HepG2 (cell line): ENCODE measurements at regions not wholly inside any gene's neighbourhood (a gene's known extent, or its start where the extent isn't known, plus 50 kb on each side); places are given as distances from the start of the nearest gene placed in this dataset.

Experiments
- ATAC-seq: fragments of 200-7000 bp; cut with Tn5 transposase; 3 replicates; pipeline ENCODE4 v1.9.1; 2020; ENCODE audit warnings: mild to moderate bottlenecking, moderate library complexity
- BruUV-seq: library from RNA; stranded (reverse); fragments of 400-500 nt; replicated peaks from 2 replicates; lab custom pipeline; 2021; lab: Mats Ljungman, UMichigan
- CTCF ChIA-PET: fragments of 300-600 bp; formaldehyde crosslinking; extraction: SDS; loops from one replicate; lab custom pipeline; 2021; ENCODE audit warnings: low total read pairs, inconsistent platforms, low intra/inter-chr PET ratio; lab: Yijun Ruan, JAX
- POLR2A ChIA-PET: fragments of 350-600 bp; sonication (Branson Sonifier 250); formaldehyde crosslinking; loops from one replicate; lab custom pipeline; 2020; ENCODE audit warnings: antibody characterized with exemption, inconsistent platforms; lab: Yijun Ruan, JAX
- DNase-seq: peaks from one replicate; pipeline ENCODE4 v3.0.0-alpha.2; 2015; ENCODE audit warnings: low spot score
- FAIRE-seq: peaks from 3 replicates; lab custom pipeline; 2011; peaks lifted over from hg19 to GRCh38; lab: Jason Lieb, UNC
- H2AFZ ChIP-seq: one replicate; pipeline ENCODE4 v1.6.1; 2011; ENCODE audit warnings: low read length, inconsistent platforms
- H3K27ac ChIP-seq: fragments of 300-600 bp; 3 replicates; pipeline ENCODE4 v1.8.0; 2011; ENCODE audit warnings: mixed run types, mild to moderate bottlenecking, mixed read lengths, low read length, inconsistent platforms; ENCODE audit not compliant: insufficient read depth; ENCODE audit errors: extremely low read length
- H3K27me3 ChIP-seq, 2 experiments: fragments of 200-600 bp in 1 of 2; 2 replicates in 1 of 2; 3 replicates in 1 of 2; pipeline versions ENCODE4 v1.6.0 to v1.8.0; 2011; ENCODE audit warnings: low read length in 2 of 2, mild to moderate bottlenecking in 2 of 2, moderate library complexity in 2 of 2, inconsistent platforms in 1 of 2; ENCODE audit not compliant: insufficient read depth in 2 of 2, control insufficient read depth in 1 of 2
- H3K36me3 ChIP-seq, 2 experiments: fragments of 200-600 bp in 1 of 2; replicated peaks in 1 of 2; 2 replicates in 1 of 2; 3 replicates in 1 of 2; pipeline versions ENCODE4 v1.5.1 to v1.8.0; 2011; ENCODE audit warnings: low read length in 2 of 2, inconsistent platforms in 1 of 2; ENCODE audit not compliant: insufficient read depth in 2 of 2, control insufficient read depth in 1 of 2
- H3K4me1 ChIP-seq: 2 replicates; pipeline ENCODE4 v1.5.1; 2012; ENCODE audit warnings: low read length, inconsistent platforms; ENCODE audit not compliant: insufficient read depth
- H3K4me2 ChIP-seq: 2 replicates; pipeline ENCODE4 v1.6.0; 2011; ENCODE audit warnings: low read depth, low read length, inconsistent platforms
- H3K4me3 ChIP-seq, 3 experiments: fragments of 200-600 bp in 1 of 3; sonication (generic), shearing (Covaris generic) in 1 of 3; replicated peaks in 1 of 3; 2 replicates each; pipeline ENCODE4 v1.5.1; 2011 to 2016; ENCODE audit warnings: low read length in 3 of 3, inconsistent platforms in 2 of 3, low read depth in 2 of 3, mild to moderate bottlenecking in 2 of 3, control low read depth in 1 of 3, mixed read lengths in 1 of 3; ENCODE audit not compliant: insufficient read depth in 1 of 3
- H3K79me2 ChIP-seq: one replicate; pipeline ENCODE4 v1.6.1; 2011; ENCODE audit warnings: low read length, inconsistent platforms; ENCODE audit not compliant: insufficient read depth
- H3K9ac ChIP-seq: 2 replicates; pipeline ENCODE4 v1.6.0; 2011; ENCODE audit warnings: mild to moderate bottlenecking, low read depth, low read length, inconsistent platforms; ENCODE audit not compliant: insufficient read depth
- H3K9me3 ChIP-seq: 2 replicates; pipeline ENCODE4 v1.5.1; 2012; ENCODE audit warnings: mild to moderate bottlenecking, low read length
- H4K20me1 ChIP-seq: 2 replicates; pipeline ENCODE4 v1.6.0; 2011; ENCODE audit warnings: inconsistent platforms, mild to moderate bottlenecking, low read length, moderate library complexity; ENCODE audit not compliant: insufficient read depth
- ATF5 ChIP-seq: sonication (generic); formaldehyde crosslinking; IDR thresholded peaks from 2 replicates; pipeline ENCODE4 v1.4.0; 2020; ENCODE audit warnings: mild to moderate bottlenecking, low read depth, missing genetic modification reagents
- EZH2 ChIP-seq: conservative IDR thresholded peaks from 2 replicates; pipeline ENCODE4 v1.6.1; 2012; ENCODE audit warnings: mild to moderate bottlenecking, low read depth, low read length, moderate library complexity
- FUBP1 ChIP-seq: sonication (generic); formaldehyde crosslinking; IDR thresholded peaks from 2 replicates; pipeline ENCODE4 v1.5.1; 2020; ENCODE audit warnings: missing genetic modification reagents, mild to moderate bottlenecking, borderline replicate concordance
- KMT2B ChIP-seq: IDR thresholded peaks from 2 replicates; pipeline ENCODE4 v1.6.1; 2016; ENCODE audit warnings: missing genetic modification reagents, missing compliant biosample characterization
- PPARG ChIP-seq: conservative IDR thresholded peaks from 2 replicates; pipeline ENCODE4 v1.6.1; 2016; ENCODE audit warnings: missing biosample characterization, missing genetic modification reagents
- SALL2 ChIP-seq: sonication (generic); formaldehyde crosslinking; IDR thresholded peaks from 2 replicates; pipeline ENCODE4 v1.8.1; 2023; ENCODE audit warnings: mild to moderate bottlenecking, missing genetic modification reagents, inconsistent platforms
- SOX6 ChIP-seq, 2 experiments: fragments of 450-650 bp in 1 of 2; sonication (generic) in 1 of 2; formaldehyde crosslinking in 1 of 2; IDR thresholded peaks; 2 replicates each; pipeline versions ENCODE4 v1.4.0 to v1.6.1; 2017 to 2020; ENCODE audit warnings: antibody characterized with exemption in 1 of 2, mild to moderate bottlenecking in 1 of 2, missing genetic modification reagents in 1 of 2
- TBX3 ChIP-seq: fragments of 450-650 bp; IDR thresholded peaks from 2 replicates; pipeline ENCODE4 v1.6.1; 2017; ENCODE audit warnings: antibody characterized with exemption, mild to moderate bottlenecking, inconsistent platforms, borderline replicate concordance
- ZBTB21 ChIP-seq: sonication (generic); formaldehyde crosslinking; IDR thresholded peaks from 2 replicates; pipeline ENCODE4 v1.4.0; 2020; ENCODE audit warnings: missing genetic modification reagents
- ZNF274 ChIP-seq: sonication (generic); formaldehyde crosslinking; IDR thresholded peaks from 2 replicates; pipeline ENCODE4 v1.5.1; 2020; ENCODE audit warnings: mild to moderate bottlenecking, missing genetic modification reagents
- WGBS: methylation state at CpG from one replicate; pipeline ENCODE4 v1.1.6; 2017; ENCODE audit warnings: low lambda C conversion rate; 5-methylcytosine and 5-hydroxymethylcytosine counted together
- in situ Hi-C: cut with HindIII; loops from 2 replicates; pipeline ENCODE4 v1.10.0; 2017; ENCODE audit warnings: low pct_unique_long_range_greater_than_20kb; ENCODE audit not compliant: extremely low pct_ligation_motif_present
- intact Hi-C: fragments of 100-400 bp; cut with micrococcal nuclease; formaldehyde crosslinking; loops from one replicate; pipeline ENCODE4 v1.10.0; 2022; ENCODE audit not compliant: unreplicated experiment
- TF ChIP-seq, protein P1 (sequence below): sonication (generic); formaldehyde crosslinking; IDR thresholded peaks from 2 replicates; pipeline ENCODE4 v1.5.0; 2020; ENCODE audit warnings: mild to moderate bottlenecking, missing genetic modification reagents, borderline replicate concordance
- TF ChIP-seq, protein P2 (sequence below): sonication (generic); formaldehyde crosslinking; IDR thresholded peaks from 2 replicates; pipeline ENCODE4 v1.8.0; 2022; ENCODE audit warnings: missing genetic modification reagents, mild to moderate bottlenecking, moderate library complexity, borderline replicate concordance

DNA sequence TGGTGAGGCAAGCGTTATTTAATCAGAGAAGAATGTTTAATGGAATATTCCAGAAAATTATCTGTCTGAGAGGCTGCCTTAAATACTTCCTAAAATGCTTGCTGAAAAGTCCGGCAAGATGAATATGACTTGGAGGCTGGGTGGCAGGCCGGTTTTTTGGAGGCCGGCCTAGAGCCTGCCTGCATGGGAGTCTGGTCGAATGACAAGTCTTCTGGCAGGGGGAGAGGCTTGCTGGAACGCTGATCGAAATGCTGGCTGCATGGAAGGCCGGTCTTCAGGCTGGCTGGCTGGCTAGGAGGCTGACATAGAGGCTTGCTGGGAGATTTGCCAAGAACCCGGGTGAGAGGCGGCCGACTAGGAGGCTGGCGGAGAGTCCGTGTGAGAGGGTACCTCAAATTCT lies 135.7 kb downstream of the OR13A1 start:
- CTCF ChIA-PET = no interaction called here
- Histone ChIP-seq H3K4me1 (no peaks in the 10 kb centered on the region), H3K4me2 (no peak overlapping the region), H4K20me1 (no peaks in the 10 kb centered on the region), H3K27me3 (peaks cover 0 to 11% of the 10 kb centered on the region in 2 experiments; a peak in 3 of 5 replicates), H3K9ac (no peak overlapping the region), H3K36me3 (no peaks in the 10 kb centered on the region), H2AFZ (no peak overlapping the region), H3K9me3 (no peaks in the 10 kb centered on the region)
- 42% methylated on average over 7 of the region's 13 CpGs for WGBS
- FAIRE-seq (no peak), DNase-seq (no peak), ATAC-seq (no peak)
- intact Hi-C loops = no loop called here
- TF ChIP-seq PPARG (CRISPR knock-in tag) (no peak), ZBTB21 (CRISPR knock-in tag) (no peak), TBX3 (no peak), EZH2 (no peak), SOX6 (IDR thresholded peaks at IDR 0.05) (no peak), SOX6 (CRISPR knock-in tag; IDR thresholded peaks at IDR 0.05) (no peak), ZNF274 (no peak), FUBP1 (CRISPR knock-in tag) (no peak), ATF5 (no peak), SALL2 (CRISPR knock-in tag) (no peak), KMT2B (CRISPR knock-in tag) (no peak)
- TF ChIP-seq, protein P1, sequence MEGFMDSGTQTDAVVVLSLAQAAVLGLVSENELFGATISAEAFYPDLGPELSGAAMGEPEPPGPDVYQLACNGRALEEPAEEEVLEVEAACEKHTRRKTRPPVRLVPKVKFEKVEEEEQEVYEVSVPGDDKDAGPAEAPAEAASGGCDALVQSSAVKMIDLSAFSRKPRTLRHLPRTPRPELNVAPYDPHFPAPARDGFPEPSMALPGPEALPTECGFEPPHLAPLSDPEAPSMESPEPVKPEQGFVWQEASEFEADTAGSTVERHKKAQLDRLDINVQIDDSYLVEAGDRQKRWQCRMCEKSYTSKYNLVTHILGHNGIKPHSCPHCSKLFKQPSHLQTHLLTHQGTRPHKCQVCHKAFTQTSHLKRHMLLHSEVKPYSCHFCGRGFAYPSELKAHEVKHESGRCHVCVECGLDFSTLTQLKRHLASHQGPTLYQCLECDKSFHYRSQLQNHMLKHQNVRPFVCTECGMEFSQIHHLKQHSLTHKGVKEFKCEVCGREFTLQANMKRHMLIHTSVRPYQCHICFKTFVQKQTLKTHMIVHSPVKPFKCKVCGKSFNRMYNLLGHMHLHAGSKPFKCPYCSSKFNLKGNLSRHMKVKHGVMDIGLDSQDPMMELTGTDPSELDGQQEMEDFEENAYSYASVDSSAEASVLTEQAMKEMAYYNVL (CRISPR knock-in tag) = no peak
- TF ChIP-seq, protein P2, sequence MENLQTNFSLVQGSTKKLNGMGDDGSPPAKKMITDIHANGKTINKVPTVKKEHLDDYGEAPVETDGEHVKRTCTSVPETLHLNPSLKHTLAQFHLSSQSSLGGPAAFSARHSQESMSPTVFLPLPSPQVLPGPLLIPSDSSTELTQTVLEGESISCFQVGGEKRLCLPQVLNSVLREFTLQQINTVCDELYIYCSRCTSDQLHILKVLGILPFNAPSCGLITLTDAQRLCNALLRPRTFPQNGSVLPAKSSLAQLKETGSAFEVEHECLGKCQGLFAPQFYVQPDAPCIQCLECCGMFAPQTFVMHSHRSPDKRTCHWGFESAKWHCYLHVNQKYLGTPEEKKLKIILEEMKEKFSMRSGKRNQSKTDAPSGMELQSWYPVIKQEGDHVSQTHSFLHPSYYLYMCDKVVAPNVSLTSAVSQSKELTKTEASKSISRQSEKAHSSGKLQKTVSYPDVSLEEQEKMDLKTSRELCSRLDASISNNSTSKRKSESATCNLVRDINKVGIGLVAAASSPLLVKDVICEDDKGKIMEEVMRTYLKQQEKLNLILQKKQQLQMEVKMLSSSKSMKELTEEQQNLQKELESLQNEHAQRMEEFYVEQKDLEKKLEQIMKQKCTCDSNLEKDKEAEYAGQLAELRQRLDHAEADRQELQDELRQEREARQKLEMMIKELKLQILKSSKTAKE (CRISPR knock-in tag) = no peak
- TF ChIP-seq, all 625 proteins: peak for 0
- in situ Hi-C loops = no loop called here
- no TSS peak for BruUV-seq
- Histone ChIP-seq H3K4me3 (no peak overlapping the region), H3K27ac (no peak overlapping the region), H3K79me2 (no peaks in the 10 kb centered on the region)
- POLR2A ChIA-PET = no interaction called here
